ENCODE measurements at regions not wholly inside any gene's neighbourhood (a gene's known extent, or its start where the extent isn't known, plus 50 kb on each side); places are given as distances from the start of the nearest gene placed in this dataset.

DNA sequence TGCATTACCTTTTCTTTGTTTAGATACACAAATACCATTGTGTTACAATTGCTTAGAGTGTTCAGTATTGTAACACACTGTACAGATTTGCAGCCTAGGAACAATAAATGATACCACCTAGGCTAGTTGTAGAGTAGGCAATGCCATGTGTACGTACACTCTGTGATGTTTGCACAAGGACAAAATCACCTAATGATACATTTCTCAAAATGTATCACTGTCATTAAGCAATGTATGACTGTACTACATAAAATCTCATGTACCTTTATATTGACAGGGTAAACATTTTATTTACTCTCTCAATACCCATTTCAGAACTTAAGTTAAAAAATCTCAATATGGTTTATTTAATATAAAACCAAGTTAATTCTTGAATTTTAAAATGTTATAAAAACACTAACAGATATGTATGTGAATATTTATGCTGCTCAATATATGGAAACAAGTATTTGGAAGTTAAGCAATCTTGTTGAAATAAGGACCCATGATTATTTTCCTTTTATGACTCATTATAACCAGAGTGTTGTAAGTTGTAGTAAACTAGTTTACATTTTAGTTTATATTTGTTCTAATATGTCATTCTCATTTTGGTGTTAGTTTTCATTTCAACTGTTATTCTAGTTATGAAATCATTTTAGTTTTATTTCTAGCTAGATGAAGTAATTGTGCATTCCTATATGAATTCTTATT, 409.2 kb downstream of the TLL1 start:
- no peaks in the 10 kb centered on the region for H3K79me2 ChIP-seq (ENCODE audit: insufficient read depth, low read length)
- H3K27ac ChIP-seq (ENCODE audit: extremely low read length, insufficient read depth, low read length): no peak overlapping the region
- ChIA-PET POLR2A (no interaction called here), CTCF (ENCODE audit: low intra/inter-chr PET ratio, low total read pairs) (no interaction called here)
- H3K4me3 ChIP-seq (replicated peaks in 1 of 3; ENCODE audit: insufficient read depth in 1 of 3, low read depth in 2 of 3, low read length in 3 of 3): no peak overlapping the region
- intact Hi-C loops (cut with micrococcal nuclease; ENCODE audit: unreplicated experiment): no loop called here
- no peak for DNase-seq (ENCODE audit: low spot score)
- H2AFZ ChIP-seq (ENCODE audit: low read length): no peak overlapping the region
- no peaks in the 10 kb centered on the region for H3K4me1 ChIP-seq (ENCODE audit: insufficient read depth, low read length)
- no peak for ATAC-seq
- no peaks in the 10 kb centered on the region; a peak in 1 of 5 replicates for H3K27me3 ChIP-seq (ENCODE audit: control insufficient read depth in 1 of 2, insufficient read depth in 2 of 2, low read length in 2 of 2)
- in situ Hi-C loops (cut with HindIII; ENCODE audit: extremely low pct_ligation_motif_present, low pct_unique_long_range_greater_than_20kb): no loop called here
- no peak overlapping the region for H3K4me2 ChIP-seq (ENCODE audit: low read depth, low read length)
- no peaks in the 10 kb centered on the region for H3K36me3 ChIP-seq (replicated peaks in 1 of 2; ENCODE audit: control insufficient read depth in 1 of 2, insufficient read depth in 2 of 2, low read length in 2 of 2)
- 0% methylated on average over 1 of the region's 1 CpG for WGBS (ENCODE audit: low lambda C conversion rate)
- H3K9me3 ChIP-seq (ENCODE audit: low read length): no peaks in the 10 kb centered on the region
- no peak for FAIRE-seq
- H3K9ac ChIP-seq (ENCODE audit: insufficient read depth, low read depth, low read length): no peak overlapping the region
- BruUV-seq (replicated peaks): no TSS peak
- no peaks in the 10 kb centered on the region for H4K20me1 ChIP-seq (ENCODE audit: insufficient read depth, low read length)
- TF ChIP-seq ZMYM4 (CRISPR knock-in tag; IDR thresholded peaks at IDR 0.05) (no peak), ZNF441 (CRISPR knock-in tag; IDR thresholded peaks at IDR 0.05; ENCODE audit: borderline replicate concordance) (no peak), HNRNPK (IDR thresholded peaks at IDR 0.05; ENCODE audit: low read depth, low read length, poor library complexity, severe bottlenecking) (no peak), ZNF672 (CRISPR knock-in tag; IDR thresholded peaks at IDR 0.05) (no peak), TCF12 (IDR thresholded peaks at IDR 0.05) (no peak), TCF12 (CRISPR knock-in tag; IDR thresholded peaks at IDR 0.05) (no peak), ZNF543 (CRISPR knock-in tag; IDR thresholded peaks at IDR 0.05) (no peak), SP1 (IDR thresholded peaks at IDR 0.05) (no peak), SP1 (CRISPR knock-in tag; IDR thresholded peaks at IDR 0.05) (no peak), ZNF713 (CRISPR knock-in tag; IDR thresholded peaks at IDR 0.05) (no peak)
- TF ChIP-seq, protein P1, sequence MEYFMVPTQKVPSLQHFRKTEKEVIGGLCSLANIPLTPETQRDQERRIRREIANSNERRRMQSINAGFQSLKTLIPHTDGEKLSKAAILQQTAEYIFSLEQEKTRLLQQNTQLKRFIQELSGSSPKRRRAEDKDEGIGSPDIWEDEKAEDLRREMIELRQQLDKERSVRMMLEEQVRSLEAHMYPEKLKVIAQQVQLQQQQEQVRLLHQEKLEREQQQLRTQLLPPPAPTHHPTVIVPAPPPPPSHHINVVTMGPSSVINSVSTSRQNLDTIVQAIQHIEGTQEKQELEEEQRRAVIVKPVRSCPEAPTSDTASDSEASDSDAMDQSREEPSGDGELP (IDR thresholded peaks at IDR 0.05; ENCODE audit: borderline replicate concordance, low read depth): no peak
- TF ChIP-seq, protein P2, sequence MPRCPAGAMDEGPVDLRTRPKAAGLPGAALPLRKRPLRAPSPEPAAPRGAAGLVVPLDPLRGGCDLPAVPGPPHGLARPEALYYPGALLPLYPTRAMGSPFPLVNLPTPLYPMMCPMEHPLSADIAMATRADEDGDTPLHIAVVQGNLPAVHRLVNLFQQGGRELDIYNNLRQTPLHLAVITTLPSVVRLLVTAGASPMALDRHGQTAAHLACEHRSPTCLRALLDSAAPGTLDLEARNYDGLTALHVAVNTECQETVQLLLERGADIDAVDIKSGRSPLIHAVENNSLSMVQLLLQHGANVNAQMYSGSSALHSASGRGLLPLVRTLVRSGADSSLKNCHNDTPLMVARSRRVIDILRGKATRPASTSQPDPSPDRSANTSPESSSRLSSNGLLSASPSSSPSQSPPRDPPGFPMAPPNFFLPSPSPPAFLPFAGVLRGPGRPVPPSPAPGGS (CRISPR knock-in tag; IDR thresholded peaks at IDR 0.05): no peak
- TF ChIP-seq, protein P3, sequence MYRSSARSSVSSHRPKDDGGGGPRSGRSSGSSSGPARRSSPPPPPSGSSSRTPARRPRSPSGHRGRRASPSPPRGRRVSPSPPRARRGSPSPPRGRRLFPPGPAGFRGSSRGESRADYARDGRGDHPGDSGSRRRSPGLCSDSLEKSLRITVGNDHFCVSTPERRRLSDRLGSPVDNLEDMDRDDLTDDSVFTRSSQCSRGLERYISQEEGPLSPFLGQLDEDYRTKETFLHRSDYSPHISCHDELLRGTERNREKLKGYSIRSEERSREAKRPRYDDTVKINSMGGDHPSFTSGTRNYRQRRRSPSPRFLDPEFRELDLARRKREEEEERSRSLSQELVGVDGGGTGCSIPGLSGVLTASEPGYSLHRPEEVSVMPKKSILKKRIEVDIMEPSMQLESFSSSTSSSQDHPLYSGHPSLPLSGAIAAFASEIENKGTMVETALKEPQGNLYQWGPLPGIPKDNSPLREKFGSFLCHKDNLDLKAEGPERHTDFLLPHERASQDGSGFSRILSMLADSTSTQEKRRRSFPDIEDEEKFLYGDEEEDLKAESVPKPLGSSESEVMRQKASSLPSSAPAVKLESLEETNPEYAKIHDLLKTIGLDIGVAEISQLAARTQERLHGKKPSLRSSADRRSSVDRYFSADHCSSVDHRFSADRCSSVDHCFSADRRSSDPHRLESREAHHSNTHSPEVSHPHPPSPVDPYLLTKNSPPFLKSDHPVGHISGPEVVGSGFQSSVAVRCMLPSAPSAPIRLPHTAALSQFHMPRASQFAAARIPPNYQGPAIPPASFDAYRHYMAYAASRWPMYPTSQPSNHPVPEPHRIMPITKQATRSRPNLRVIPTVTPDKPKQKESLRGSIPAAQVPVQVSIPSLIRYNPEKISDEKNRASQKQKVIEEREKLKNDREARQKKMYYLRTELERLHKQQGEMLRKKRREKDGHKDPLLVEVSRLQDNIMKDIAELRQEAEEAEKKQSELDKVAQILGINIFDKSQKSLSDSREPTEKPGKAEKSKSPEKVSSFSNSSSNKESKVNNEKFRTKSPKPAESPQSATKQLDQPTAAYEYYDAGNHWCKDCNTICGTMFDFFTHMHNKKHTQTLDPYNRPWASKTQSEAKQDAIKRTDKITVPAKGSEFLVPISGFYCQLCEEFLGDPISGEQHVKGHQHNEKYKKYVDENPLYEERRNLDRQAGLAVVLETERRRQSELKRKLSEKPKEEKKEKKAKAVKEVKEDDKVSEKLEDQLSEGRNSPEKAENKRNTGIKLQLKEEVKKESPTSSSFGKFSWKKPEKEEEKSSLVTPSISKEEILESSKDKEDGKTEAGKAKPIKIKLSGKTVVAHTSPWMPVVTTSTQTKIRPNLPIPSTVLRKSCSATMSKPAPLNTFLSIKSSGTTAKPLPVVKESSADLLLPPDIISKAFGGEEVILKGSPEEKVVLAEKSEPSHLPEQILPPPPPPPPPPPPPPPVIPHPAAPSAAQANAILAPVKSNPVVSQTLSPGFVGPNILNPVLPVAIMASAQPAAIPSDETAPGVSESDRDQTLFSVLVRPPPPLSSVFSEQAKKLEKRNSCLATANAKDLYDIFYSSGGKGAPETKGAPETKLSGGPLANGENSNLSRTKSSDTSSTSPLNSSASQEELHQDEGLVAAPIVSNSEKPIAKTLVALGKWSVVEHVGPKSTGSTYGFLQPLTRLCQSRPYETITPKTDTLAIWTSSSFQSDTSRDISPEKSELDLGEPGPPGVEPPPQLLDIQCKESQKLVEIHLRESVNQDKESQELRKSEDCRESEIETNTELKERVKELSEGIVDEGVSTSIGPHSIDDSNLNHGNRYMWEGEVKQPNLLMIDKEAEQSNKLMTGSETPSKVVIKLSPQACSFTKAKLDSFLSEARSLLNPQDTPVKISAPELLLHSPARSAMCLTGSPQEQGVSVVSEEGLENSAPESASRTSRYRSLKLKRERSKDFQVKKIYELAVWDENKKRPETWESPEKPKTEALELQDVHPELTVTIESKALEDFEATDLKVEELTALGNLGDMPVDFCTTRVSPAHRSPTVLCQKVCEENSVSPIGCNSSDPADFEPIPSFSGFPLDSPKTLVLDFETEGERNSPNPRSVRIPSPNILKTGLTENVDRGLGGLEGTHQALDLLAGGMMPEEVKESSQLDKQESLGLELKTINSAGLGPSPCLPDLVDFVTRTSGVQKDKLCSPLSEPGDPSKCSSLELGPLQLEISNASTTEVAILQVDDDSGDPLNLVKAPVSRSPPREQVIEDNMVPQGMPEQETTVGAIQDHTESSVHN (CRISPR knock-in tag; IDR thresholded peaks at IDR 0.05): no peak
- TF ChIP-seq, protein P4, sequence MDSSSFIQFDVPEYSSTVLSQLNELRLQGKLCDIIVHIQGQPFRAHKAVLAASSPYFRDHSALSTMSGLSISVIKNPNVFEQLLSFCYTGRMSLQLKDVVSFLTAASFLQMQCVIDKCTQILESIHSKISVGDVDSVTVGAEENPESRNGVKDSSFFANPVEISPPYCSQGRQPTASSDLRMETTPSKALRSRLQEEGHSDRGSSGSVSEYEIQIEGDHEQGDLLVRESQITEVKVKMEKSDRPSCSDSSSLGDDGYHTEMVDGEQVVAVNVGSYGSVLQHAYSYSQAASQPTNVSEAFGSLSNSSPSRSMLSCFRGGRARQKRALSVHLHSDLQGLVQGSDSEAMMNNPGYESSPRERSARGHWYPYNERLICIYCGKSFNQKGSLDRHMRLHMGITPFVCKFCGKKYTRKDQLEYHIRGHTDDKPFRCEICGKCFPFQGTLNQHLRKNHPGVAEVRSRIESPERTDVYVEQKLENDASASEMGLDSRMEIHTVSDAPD (CRISPR knock-in tag; IDR thresholded peaks at IDR 0.05): no peak
